ENCODE measurements at regions not wholly inside any gene's neighbourhood (a gene's known extent, or its start where the extent isn't known, plus 50 kb on each side); places are given as distances from the start of the nearest gene placed in this dataset.
"Not testable (repeated sequence)": the region's sequence is repeated elsewhere in the genome, so short reads cannot be mapped to it uniquely, and the experiment has no call there.

DNA sequence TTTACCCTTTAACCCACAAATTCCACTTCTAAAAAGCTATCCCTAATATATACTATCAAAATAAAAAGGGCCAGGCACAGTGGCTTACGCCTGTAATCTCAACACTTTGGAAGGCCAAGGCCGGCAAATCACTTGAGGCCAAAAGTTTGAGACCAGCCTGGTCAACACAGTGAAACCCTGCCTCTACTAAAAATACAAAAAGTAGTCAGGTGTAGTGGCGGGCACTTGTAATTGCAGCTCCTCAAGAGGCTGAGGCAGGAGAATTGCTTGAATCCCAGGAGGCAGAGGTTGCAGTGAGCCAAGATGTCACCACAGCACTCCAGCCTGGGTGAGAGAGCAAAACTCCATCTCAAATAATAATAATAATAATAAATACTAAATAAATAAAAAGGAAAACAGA, 82.5 kb downstream of the TRIM27 start:
- WGBS: 74% methylated on average over 3 of the region's 3 CpGs
- peaks cover 0 to 3% of the 10 kb centered on the region in 2 donors for H3K9me3 ChIP-seq (ENCODE audit: control insufficient read depth in 2 of 2, insufficient read depth in 1 of 2, low read length in 1 of 2)

DNA sequence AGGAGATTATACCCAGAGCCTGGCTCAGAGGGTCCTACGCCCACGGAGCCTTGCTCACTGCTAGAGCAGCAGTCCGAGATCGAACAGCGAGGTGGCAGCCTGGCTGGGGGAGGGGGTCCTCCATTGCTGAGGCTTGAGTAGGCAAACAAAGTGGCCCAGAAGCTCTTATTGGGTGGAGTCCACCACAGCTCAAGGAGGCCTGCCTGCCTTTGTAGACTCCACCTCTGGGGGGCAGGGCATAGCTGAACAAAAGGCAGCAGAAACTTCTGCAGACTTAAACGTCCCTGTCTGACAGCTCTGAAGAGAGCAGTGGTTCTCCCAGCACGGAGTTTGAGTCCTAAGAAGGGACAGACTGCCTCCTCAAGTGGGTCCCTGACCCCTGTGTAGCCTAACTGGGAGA, 75.0 kb downstream of the TRIM27 start:
- H3K36me3 ChIP-seq (ENCODE audit: control insufficient read depth in 2 of 2, insufficient read depth in 2 of 2, low read length in 1 of 2); H3K4me1 ChIP-seq (ENCODE audit: control insufficient read depth in 2 of 2, insufficient read depth in 2 of 2, low read length in 2 of 2); H3K9me3 ChIP-seq (ENCODE audit: control insufficient read depth in 2 of 2, insufficient read depth in 1 of 2, low read length in 1 of 2); H3K4me3 ChIP-seq (ENCODE audit: low read length in 2 of 2); H3K27ac ChIP-seq (ENCODE audit: low read depth in 1 of 2, low read length in 1 of 2): not testable (repeated sequence)
- WGBS: 67% methylated on average over 7 of the region's 7 CpGs
- peaks cover 0 to 13% of the 10 kb centered on the region in 2 donors for H3K27me3 ChIP-seq (ENCODE audit: control insufficient read depth in 2 of 2, insufficient read depth in 1 of 2, low read length in 1 of 2)
- DNase-seq (ENCODE audit: low read depth in 6 of 9, low spot score in 9 of 9): peak in 1 of 9 donors; percentile 41

More for the DNA sequence above, 82.5 kb downstream of the TRIM27 start:
- no peak overlapping the region for H3K4me3 ChIP-seq (ENCODE audit: low read length in 2 of 2)
- no peak overlapping the region for H3K27ac ChIP-seq (ENCODE audit: low read depth in 1 of 2, low read length in 1 of 2)
- DNase-seq (ENCODE audit: low read depth in 6 of 9, low spot score in 9 of 9): no peak
- peaks cover 11 to 61% of the 10 kb centered on the region in 2 donors for H3K27me3 ChIP-seq (ENCODE audit: control insufficient read depth in 2 of 2, insufficient read depth in 1 of 2, low read length in 1 of 2)
- no peaks in the 10 kb centered on the region for H3K36me3 ChIP-seq (ENCODE audit: control insufficient read depth in 2 of 2, insufficient read depth in 2 of 2, low read length in 1 of 2)
- peaks cover 0 to 19% of the 10 kb centered on the region in 2 donors for H3K4me1 ChIP-seq (ENCODE audit: control insufficient read depth in 2 of 2, insufficient read depth in 2 of 2, low read length in 2 of 2)

Measured in thymus (tissue), 11 donors.